Fibroblast of villous mesenchyme (primary cell): ENCODE measurements at regions not wholly inside any gene's neighbourhood (a gene's known extent, or its start where the extent isn't known, plus 50 kb on each side); places are given as distances from the start of the nearest gene placed in this dataset.
"Not testable (repeated sequence)": the region's sequence is repeated elsewhere in the genome, so short reads cannot be mapped to it uniquely, and the experiment has no call there.

Experiments used
- DNase-seq: peaks from one replicate; pipeline ENCODE4 v3.0.0-alpha.2; 2010; ENCODE audit warnings: low read depth
- H3K4me3 ChIP-seq: 2 replicates; pipeline ENCODE4 v1.5.1; 2011; ENCODE audit warnings: low read depth, mild to moderate bottlenecking, low read length
- CTCF ChIP-seq: IDR thresholded peaks from 2 replicates; pipeline ENCODE4 v1.5.1; 2012; ENCODE audit warnings: low read depth, mild to moderate bottlenecking, low read length; ENCODE audit not compliant: insufficient read depth

GRCh38 chr6:84897011-84897410 is 132.6 kb upstream of the TBX18 start:
- no peak for DNase-seq
- no peak overlapping the region for H3K4me3 ChIP-seq
- no peak for TF ChIP-seq CTCF

GRCh38 chr6:84892671-84893070 is 128.3 kb upstream of the TBX18 start:
- no peak overlapping the region for H3K4me3 ChIP-seq
- no peak for TF ChIP-seq CTCF
- DNase-seq: peak; percentile 15

- no peak for TF ChIP-seq CTCF
- DNase-seq: no peak
- no peak overlapping the region for H3K4me3 ChIP-seq
Measured at GRCh38 chr6:84882768-84883766, 118.7 kb upstream of the TBX18 start.

- H3K4me3 ChIP-seq, DNase-seq: not testable (repeated sequence)
Measured at GRCh38 chr6:84879385-84879784, 115.0 kb upstream of the TBX18 start.

- no peak for DNase-seq
- H3K4me3 ChIP-seq: no peak overlapping the region
- no peak for TF ChIP-seq CTCF
Measured at GRCh38 chr6:84877515-84878210, 113.3 kb upstream of the TBX18 start.

- DNase-seq: no peak
- no peak for TF ChIP-seq CTCF
- no peak overlapping the region for H3K4me3 ChIP-seq
Measured at GRCh38 chr6:84876723-84877514, 112.5 kb upstream of the TBX18 start.
